Fibroblast of lung (primary cell): ENCODE measurements at regions not wholly inside any gene's neighbourhood (a gene's known extent, or its start where the extent isn't known, plus 50 kb on each side); places are given as distances from the start of the nearest gene placed in this dataset.

Experiments used
- EZH2 ChIP-seq: IDR thresholded peaks from 2 replicates; pipeline ENCODE4 v1.5.1; 2012; ENCODE audit warnings: low read length, control low read depth, mild to moderate bottlenecking; ENCODE audit errors: missing control alignments
- TF ChIP-seq, protein P1 (sequence below), 2 donors: IDR thresholded peaks in 1 of 2; conservative IDR thresholded peaks in 1 of 2; 1 replicate in 1 of 2; 2 replicates in 1 of 2; pipeline ENCODE4 v1.5.1; 2011 to 2012; ENCODE audit warnings: low read length in 2 of 2, control low read depth in 1 of 2, inconsistent platforms in 1 of 2, low read depth in 1 of 2, mild to moderate bottlenecking in 1 of 2

DNA sequence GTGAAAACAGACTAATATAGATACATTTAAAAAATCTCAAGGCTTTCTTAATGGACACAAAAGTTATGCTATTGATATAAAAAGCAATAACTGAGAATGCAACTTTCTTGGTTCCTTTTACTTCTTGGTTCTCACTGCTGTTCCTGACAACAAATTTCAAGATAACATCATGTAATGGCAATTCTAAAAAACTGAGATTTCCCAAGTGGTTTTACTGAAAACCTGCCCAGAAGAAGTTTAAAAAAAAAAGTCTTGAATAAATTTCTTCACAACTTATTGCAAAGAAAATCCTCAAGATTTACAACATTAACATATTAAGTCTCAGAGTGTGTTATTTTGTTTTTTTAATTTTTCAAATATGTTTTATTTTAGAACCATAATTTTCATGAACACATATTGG lies 302.8 kb upstream of the COX7C start:
- TF ChIP-seq, protein P1, sequence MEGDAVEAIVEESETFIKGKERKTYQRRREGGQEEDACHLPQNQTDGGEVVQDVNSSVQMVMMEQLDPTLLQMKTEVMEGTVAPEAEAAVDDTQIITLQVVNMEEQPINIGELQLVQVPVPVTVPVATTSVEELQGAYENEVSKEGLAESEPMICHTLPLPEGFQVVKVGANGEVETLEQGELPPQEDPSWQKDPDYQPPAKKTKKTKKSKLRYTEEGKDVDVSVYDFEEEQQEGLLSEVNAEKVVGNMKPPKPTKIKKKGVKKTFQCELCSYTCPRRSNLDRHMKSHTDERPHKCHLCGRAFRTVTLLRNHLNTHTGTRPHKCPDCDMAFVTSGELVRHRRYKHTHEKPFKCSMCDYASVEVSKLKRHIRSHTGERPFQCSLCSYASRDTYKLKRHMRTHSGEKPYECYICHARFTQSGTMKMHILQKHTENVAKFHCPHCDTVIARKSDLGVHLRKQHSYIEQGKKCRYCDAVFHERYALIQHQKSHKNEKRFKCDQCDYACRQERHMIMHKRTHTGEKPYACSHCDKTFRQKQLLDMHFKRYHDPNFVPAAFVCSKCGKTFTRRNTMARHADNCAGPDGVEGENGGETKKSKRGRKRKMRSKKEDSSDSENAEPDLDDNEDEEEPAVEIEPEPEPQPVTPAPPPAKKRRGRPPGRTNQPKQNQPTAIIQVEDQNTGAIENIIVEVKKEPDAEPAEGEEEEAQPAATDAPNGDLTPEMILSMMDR (conservative IDR thresholded peaks at IDR 0.05 in 1 of 2, IDR thresholded peaks at IDR 0.05 in 1 of 2; ENCODE audit: low read depth in 1 of 2, low read length in 2 of 2), result no peak
- TF ChIP-seq EZH2, result no peak
